ENCODE measurements at regions not wholly inside any gene's neighbourhood (a gene's known extent, or its start where the extent isn't known, plus 50 kb on each side); places are given as distances from the start of the nearest gene placed in this dataset.

GRCh38 chr6:105949869-105950268, 136.3 kb upstream of the PRDM1 start:
- TF ChIP-seq, protein P1, sequence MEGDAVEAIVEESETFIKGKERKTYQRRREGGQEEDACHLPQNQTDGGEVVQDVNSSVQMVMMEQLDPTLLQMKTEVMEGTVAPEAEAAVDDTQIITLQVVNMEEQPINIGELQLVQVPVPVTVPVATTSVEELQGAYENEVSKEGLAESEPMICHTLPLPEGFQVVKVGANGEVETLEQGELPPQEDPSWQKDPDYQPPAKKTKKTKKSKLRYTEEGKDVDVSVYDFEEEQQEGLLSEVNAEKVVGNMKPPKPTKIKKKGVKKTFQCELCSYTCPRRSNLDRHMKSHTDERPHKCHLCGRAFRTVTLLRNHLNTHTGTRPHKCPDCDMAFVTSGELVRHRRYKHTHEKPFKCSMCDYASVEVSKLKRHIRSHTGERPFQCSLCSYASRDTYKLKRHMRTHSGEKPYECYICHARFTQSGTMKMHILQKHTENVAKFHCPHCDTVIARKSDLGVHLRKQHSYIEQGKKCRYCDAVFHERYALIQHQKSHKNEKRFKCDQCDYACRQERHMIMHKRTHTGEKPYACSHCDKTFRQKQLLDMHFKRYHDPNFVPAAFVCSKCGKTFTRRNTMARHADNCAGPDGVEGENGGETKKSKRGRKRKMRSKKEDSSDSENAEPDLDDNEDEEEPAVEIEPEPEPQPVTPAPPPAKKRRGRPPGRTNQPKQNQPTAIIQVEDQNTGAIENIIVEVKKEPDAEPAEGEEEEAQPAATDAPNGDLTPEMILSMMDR (conservative IDR thresholded peaks at IDR 0.05) = no peak
- no peak for TF ChIP-seq EZH2 (IDR thresholded peaks at IDR 0.05; ENCODE audit: low read depth)

Data from PC-9 (cell line).